Left lung (tissue), 4 donors: ENCODE measurements at regions not wholly inside any gene's neighbourhood (a gene's known extent, or its start where the extent isn't known, plus 50 kb on each side); places are given as distances from the start of the nearest gene placed in this dataset.

Experiments used
- ATAC-seq: fragments of 200-7000 bp; cut with Tn5 transposase; one replicate; pipeline ENCODE4 v1.9.1; 2020; ENCODE audit warnings: moderate library complexity
- DNase-seq, 4 donors: peaks; one replicate each; pipeline ENCODE4 v3.0.0-alpha.2; 2013 to 2020
- H3K27ac ChIP-seq, 2 donors: fragments of 200-600 bp; sonication (generic) in 1 of 2; one replicate each; pipeline versions ENCODE4 v1.5.0 to v1.8.0; 2020 to 2021
- H3K27me3 ChIP-seq, 2 donors: fragments of 200-600 bp; sonication (generic) in 1 of 2; one replicate each; pipeline versions ENCODE4 v1.5.0 to v1.8.0; 2020 to 2021
- H3K36me3 ChIP-seq, 2 donors: fragments of 200-600 bp; sonication (generic) in 1 of 2; one replicate each; pipeline versions ENCODE4 v1.5.0 to v1.8.0; 2020 to 2021
- H3K4me1 ChIP-seq, 2 donors: fragments of 200-600 bp; one replicate each; pipeline ENCODE4 v1.8.0; 2021
- H3K4me3 ChIP-seq, 2 donors: fragments of 200-600 bp; sonication (generic) in 1 of 2; one replicate each; pipeline versions ENCODE4 v1.5.0 to v1.8.0; 2020 to 2021; ENCODE audit warnings: mild to moderate bottlenecking in 1 of 2
- H3K9me3 ChIP-seq, 2 donors: fragments of 200-600 bp; sonication (generic) in 1 of 2; one replicate each; pipeline versions ENCODE4 v1.5.0 to v1.8.0; 2020 to 2021
- intact Hi-C, 2 donors: fragments of 100-400 bp; cut with DNase I; formaldehyde crosslinking; loops; one replicate each; pipeline versions ENCODE4 v1.11.2 to v1.14.2; 2022
- TF ChIP-seq, protein P1 (sequence below), 2 donors: fragments of 200-600 bp; sonication (generic) in 1 of 2; IDR thresholded peaks; one replicate each; pipeline versions ENCODE4 v1.5.0 to v1.8.0; 2021; ENCODE audit warnings: antibody characterized with exemption in 2 of 2
- donor health status: DM: no; HTN: yes; CAD: no.
- donor health status: DM: no; HTN: no; CAD: no.

DNA sequence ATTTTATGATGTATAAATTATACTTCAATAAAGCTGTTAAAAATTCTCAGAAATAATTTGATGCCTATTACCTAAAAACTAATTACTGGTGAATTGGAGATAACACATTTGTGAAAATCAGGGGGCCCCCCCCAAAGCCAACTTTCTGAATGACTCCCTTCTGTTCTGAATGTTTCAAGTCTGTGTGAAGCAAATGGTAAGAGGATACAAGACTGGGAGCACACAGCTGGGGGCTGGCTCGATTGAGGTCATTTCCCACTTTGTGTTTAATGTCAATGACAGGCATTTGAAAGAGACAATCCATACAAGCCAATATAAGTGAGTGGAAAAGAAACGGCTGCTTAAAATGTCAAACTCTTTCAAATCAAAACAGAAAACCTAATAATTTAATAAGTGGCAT is 155.8 kb downstream of the SH2D1A start:
- H3K4me1 ChIP-seq: no peaks in the 10 kb centered on the region
- no peak overlapping the region for H3K4me3 ChIP-seq
- intact Hi-C loops: no loop called here
- TF ChIP-seq, protein P1, sequence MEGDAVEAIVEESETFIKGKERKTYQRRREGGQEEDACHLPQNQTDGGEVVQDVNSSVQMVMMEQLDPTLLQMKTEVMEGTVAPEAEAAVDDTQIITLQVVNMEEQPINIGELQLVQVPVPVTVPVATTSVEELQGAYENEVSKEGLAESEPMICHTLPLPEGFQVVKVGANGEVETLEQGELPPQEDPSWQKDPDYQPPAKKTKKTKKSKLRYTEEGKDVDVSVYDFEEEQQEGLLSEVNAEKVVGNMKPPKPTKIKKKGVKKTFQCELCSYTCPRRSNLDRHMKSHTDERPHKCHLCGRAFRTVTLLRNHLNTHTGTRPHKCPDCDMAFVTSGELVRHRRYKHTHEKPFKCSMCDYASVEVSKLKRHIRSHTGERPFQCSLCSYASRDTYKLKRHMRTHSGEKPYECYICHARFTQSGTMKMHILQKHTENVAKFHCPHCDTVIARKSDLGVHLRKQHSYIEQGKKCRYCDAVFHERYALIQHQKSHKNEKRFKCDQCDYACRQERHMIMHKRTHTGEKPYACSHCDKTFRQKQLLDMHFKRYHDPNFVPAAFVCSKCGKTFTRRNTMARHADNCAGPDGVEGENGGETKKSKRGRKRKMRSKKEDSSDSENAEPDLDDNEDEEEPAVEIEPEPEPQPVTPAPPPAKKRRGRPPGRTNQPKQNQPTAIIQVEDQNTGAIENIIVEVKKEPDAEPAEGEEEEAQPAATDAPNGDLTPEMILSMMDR (IDR thresholded peaks at IDR 0.05): no peak
- DNase-seq (peak in 1 of 4 donors; percentile 14), ATAC-seq (no peak)
- no peaks in the 10 kb centered on the region for H3K36me3 ChIP-seq
- no peaks in the 10 kb centered on the region for H3K27me3 ChIP-seq
- no peak overlapping the region for H3K27ac ChIP-seq
- H3K9me3 ChIP-seq: no peaks in the 10 kb centered on the region

DNA sequence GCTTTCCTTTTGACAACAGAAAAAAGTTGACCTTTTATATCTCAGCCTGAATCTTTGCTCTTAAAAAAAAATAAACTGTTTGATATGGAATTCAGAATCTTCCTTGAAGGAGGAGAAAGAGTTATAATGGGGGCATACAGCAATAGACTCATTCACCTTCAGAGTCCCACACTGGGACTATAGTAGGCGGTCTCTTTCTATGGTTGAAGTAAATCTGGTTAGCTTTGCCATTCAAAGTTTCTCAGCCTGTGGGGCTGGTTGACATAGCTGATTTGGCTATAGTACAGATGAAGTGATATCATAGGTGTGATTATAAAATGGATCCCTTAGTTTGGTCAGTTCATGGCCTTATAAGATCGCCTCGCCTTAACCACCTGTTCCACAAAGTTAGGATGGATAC is 156.2 kb downstream of the SH2D1A start:
- TF ChIP-seq, protein P1 (IDR thresholded peaks at IDR 0.05): no peak
- Histone ChIP-seq H3K27ac (no peak overlapping the region), H3K4me1 (no peaks in the 10 kb centered on the region), H3K9me3 (no peaks in the 10 kb centered on the region), H3K4me3 (no peak overlapping the region), H3K27me3 (no peaks in the 10 kb centered on the region), H3K36me3 (no peaks in the 10 kb centered on the region)
- ATAC-seq (no peak), DNase-seq (no peak)
- intact Hi-C loops: no loop called here

DNA sequence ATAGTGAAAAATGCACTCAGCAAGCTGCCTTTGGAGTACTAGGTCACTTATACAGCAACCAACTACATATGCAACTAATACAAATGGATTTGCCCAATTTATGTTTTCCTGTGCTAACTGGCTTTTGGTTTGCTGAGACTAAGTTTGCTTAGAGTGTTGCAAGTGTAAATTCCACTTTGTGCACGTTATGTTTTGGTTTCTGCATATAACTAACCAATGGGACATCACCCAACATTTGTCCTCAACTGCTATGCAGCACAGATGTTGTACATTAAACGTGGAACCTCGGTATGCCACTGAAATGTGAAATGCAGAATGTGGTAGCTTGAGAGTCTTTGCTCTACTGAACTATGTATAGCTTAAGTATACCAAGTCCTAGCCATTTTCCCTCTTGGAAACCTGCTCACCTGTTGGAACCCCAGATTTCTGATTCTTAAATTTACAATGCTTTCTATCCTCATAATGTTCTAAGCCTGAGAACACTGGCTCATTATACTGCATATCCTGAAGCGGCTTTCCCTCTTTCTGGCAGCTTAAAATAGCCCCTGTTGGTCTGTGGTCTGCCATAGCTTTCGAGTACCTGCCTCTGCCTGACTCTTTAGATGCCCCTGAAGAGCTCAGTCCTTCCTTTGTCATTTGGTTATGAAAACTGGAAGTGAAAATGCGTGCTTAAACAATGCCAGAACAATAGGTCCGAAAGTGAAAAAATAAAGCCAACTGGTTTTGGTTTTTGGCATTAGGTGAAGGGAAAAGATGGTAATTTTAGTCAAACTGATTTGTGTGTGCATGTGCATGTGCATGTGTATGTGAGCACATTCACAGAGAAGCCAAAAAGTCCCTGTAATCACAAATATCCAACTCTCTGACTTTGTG is 158.0 kb downstream of the SH2D1A start:
- Histone ChIP-seq H3K27me3 (no peaks in the 10 kb centered on the region), H3K4me1 (no peaks in the 10 kb centered on the region), H3K9me3 (no peaks in the 10 kb centered on the region), H3K4me3 (no peak overlapping the region), H3K36me3 (no peaks in the 10 kb centered on the region), H3K27ac (no peak overlapping the region)
- no peak for DNase-seq
- intact Hi-C loops: no loop called here
- TF ChIP-seq, protein P1 (IDR thresholded peaks at IDR 0.05): no peak
- no peak for ATAC-seq

DNA sequence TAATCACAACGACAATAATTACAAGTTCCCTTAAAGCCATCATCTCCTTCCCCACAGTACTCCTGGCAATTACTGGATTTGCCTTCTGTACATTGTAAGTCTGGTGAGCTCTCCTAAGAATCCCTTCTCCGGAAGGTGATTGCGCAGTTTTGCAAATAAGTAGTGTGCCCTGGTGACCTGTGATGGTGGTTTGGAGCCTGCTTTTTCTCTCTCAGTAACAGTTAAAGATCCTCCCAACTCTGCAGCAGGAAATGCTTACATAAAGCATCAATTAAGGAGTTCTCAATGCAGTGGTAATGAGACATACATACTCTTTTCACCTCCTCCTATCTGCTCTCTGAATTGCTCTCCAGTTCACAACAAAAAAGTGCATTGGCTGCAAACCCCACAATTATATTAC is 159.7 kb downstream of the SH2D1A start:
- Histone ChIP-seq H3K4me3 (no peak overlapping the region), H3K27me3 (no peaks in the 10 kb centered on the region), H3K4me1 (no peaks in the 10 kb centered on the region), H3K36me3 (no peaks in the 10 kb centered on the region), H3K27ac (no peak overlapping the region), H3K9me3 (no peaks in the 10 kb centered on the region)
- DNase-seq (no peak), ATAC-seq (no peak)
- intact Hi-C loops: no loop called here
- TF ChIP-seq, protein P1 (IDR thresholded peaks at IDR 0.05): no peak

DNA sequence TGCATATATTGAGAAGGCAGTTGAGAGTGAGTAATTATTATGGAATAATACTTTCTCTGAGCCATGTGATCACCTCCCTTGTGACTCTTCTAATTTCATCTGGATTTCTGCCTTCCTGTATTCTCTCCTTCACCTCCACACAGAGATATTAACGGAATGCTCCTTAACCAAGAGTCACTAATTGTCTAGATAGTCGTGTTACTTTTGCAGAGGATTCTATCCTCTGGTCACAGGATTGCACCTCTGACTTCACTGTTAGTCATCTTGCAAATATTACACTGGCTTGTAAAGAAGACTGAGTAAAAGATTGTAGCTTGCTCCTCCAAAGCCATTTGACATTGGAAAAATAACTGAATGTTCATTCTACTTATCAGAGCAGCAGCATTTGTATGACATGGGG is 160.9 kb downstream of the SH2D1A start:
- ATAC-seq (no peak), DNase-seq (no peak)
- H3K4me1 ChIP-seq: no peaks in the 10 kb centered on the region
- no peaks in the 10 kb centered on the region for H3K9me3 ChIP-seq
- no peak overlapping the region for H3K27ac ChIP-seq
- intact Hi-C loops: no loop called here
- H3K27me3 ChIP-seq: no peaks in the 10 kb centered on the region
- TF ChIP-seq, protein P1 (IDR thresholded peaks at IDR 0.05): no peak
- H3K4me3 ChIP-seq: no peak overlapping the region
- no peaks in the 10 kb centered on the region for H3K36me3 ChIP-seq
